ENCODE measurements at regions not wholly inside any gene's neighbourhood (a gene's known extent, or its start where the extent isn't known, plus 50 kb on each side); places are given as distances from the start of the nearest gene placed in this dataset.

GRCh38 chr2:176561706-176562105 is 292.5 kb downstream of the MTX2 start:
- intact Hi-C loops (cut with micrococcal nuclease; ENCODE audit: unreplicated experiment) (no loop called here), in situ Hi-C loops (cut with HindIII; ENCODE audit: low pct_unique_long_range_greater_than_20kb, low sequenced_read_pairs) (no loop called here)
- Histone ChIP-seq H3K9me3 (ENCODE audit: control insufficient read depth, insufficient read depth, low read depth, low read length) (no peaks in the 10 kb centered on the region), H3K4me1 (ENCODE audit: control insufficient read depth, insufficient read depth, low read length) (no peaks in the 10 kb centered on the region), H3K36me3 (ENCODE audit: control insufficient read depth, insufficient read depth, low read length) (no peaks in the 10 kb centered on the region), H3K4me3 (ENCODE audit: low read depth in 2 of 2, low read length in 2 of 2) (no peak overlapping the region), H3K27me3 (ENCODE audit: control insufficient read depth, insufficient read depth, low read length) (no peaks in the 10 kb centered on the region), H3K27ac (ENCODE audit: low read length) (no peak overlapping the region)
- ATAC-seq (no peak), DNase-seq (ENCODE audit: low read depth, low spot score) (no peak)
- ChIA-PET CTCF (no interaction called here), POLR2A (no interaction called here)
- TF ChIP-seq POLR2AphosphoS5 (IDR thresholded peaks at IDR 0.05; ENCODE audit: low read depth, low read length) (no peak), REST (IDR thresholded peaks at IDR 0.05; ENCODE audit: insufficient read depth in 1 of 2, low read depth in 2 of 2, low read length in 1 of 2) (no peak), SIN3A (IDR thresholded peaks at IDR 0.05; ENCODE audit: borderline replicate concordance, insufficient read depth, low read depth, low read length) (no peak), TCF7L2 (IDR thresholded peaks at IDR 0.05; ENCODE audit: low read depth, low read length) (no peak), CTCF (IDR thresholded peaks at IDR 0.05) (no peak)
- no TSS peak for BruUV-seq (replicated peaks)

GRCh38 chr2:176562359-176563078 is 293.3 kb downstream of the MTX2 start:
- DNase-seq (ENCODE audit: low read depth, low spot score), result no peak
- no TSS peak for BruUV-seq (replicated peaks)
- Histone ChIP-seq H3K36me3 (ENCODE audit: control insufficient read depth, insufficient read depth, low read length) (no peaks in the 10 kb centered on the region), H3K4me3 (ENCODE audit: low read depth in 2 of 2, low read length in 2 of 2) (no peak overlapping the region), H3K9me3 (ENCODE audit: control insufficient read depth, insufficient read depth, low read depth, low read length) (no peaks in the 10 kb centered on the region), H3K4me1 (ENCODE audit: control insufficient read depth, insufficient read depth, low read length) (no peaks in the 10 kb centered on the region), H3K27me3 (ENCODE audit: control insufficient read depth, insufficient read depth, low read length) (no peaks in the 10 kb centered on the region), H3K27ac (ENCODE audit: low read length) (no peak overlapping the region)
- in situ Hi-C loops (cut with HindIII; ENCODE audit: low pct_unique_long_range_greater_than_20kb, low sequenced_read_pairs), result no loop called here
- intact Hi-C loops (cut with micrococcal nuclease; ENCODE audit: unreplicated experiment), result no loop called here
- no peak for TF ChIP-seq POLR2AphosphoS5 (IDR thresholded peaks at IDR 0.05; ENCODE audit: low read depth, low read length)
- no peak for TF ChIP-seq TCF7L2 (IDR thresholded peaks at IDR 0.05; ENCODE audit: low read depth, low read length)
- TF ChIP-seq REST (IDR thresholded peaks at IDR 0.05; ENCODE audit: insufficient read depth in 1 of 2, low read depth in 2 of 2, low read length in 1 of 2), result no peak
- TF ChIP-seq CTCF (IDR thresholded peaks at IDR 0.05), result no peak
- no peak for TF ChIP-seq SIN3A (IDR thresholded peaks at IDR 0.05; ENCODE audit: borderline replicate concordance, insufficient read depth, low read depth, low read length)
- no peak for ATAC-seq
- POLR2A ChIA-PET, result no interaction called here
- CTCF ChIA-PET, result interaction anchor here (0.5 kb wide), 1 partner anchor 423 kb away, joined by 3 read pairs; no protein-coding TSS in a partner anchor
